ENCODE measurements at regions not wholly inside any gene's neighbourhood (a gene's known extent, or its start where the extent isn't known, plus 50 kb on each side); places are given as distances from the start of the nearest gene placed in this dataset.
A peak's percentile ranks its signal among the peaks of the same experiment; 100 is the strongest.

- no peak for TF ChIP-seq CTCF (IDR thresholded peaks at IDR 0.05; ENCODE audit: insufficient read depth in 1 of 2, low read depth in 1 of 2, low read length in 1 of 2, severe bottlenecking in 1 of 2, unreplicated experiment in 1 of 2)
- BruUV-seq (replicated peaks) = no TSS peak
- H3K4me3 ChIP-seq (ENCODE audit: low read depth, low read length) = no peak overlapping the region
- Mint-ChIP-seq H3K27me3 (ENCODE audit: insufficient read depth, unreplicated experiment) (no peaks in the 10 kb centered on the region), H3K4me3 (ENCODE audit: unreplicated experiment) (no peak overlapping the region), H3K27ac (ENCODE audit: unreplicated experiment) (no peak overlapping the region), H3K9me3 (ENCODE audit: unreplicated experiment) (no peaks in the 10 kb centered on the region), H3K36me3 (ENCODE audit: insufficient read depth, unreplicated experiment) (no peaks in the 10 kb centered on the region), H3K4me1 (ENCODE audit: low read depth, unreplicated experiment) (peaks cover 8% of the 10 kb centered on the region)
- no peaks in the 10 kb centered on the region for H3K9me3 ChIP-seq
- CTCF ChIA-PET = no interaction called here
- intact Hi-C loops (cut with micrococcal nuclease; ENCODE audit: unreplicated experiment) = no loop called here
- no peaks in the 10 kb centered on the region for H3K36me3 ChIP-seq (ENCODE audit: control insufficient read depth, insufficient read depth, low read length)
- H3K27me3 ChIP-seq (replicated peaks; ENCODE audit: control insufficient read depth, insufficient read depth, low read length) = no peaks in the 10 kb centered on the region
- peaks cover 18% of the 10 kb centered on the region for H3K4me1 ChIP-seq
- POLR2A ChIA-PET = no interaction called here
- DNase-seq = no peak
Measured at GRCh38 chr9:96064826-96065481, 189.5 kb downstream of the ERCC6L2 start.

- Mint-ChIP-seq H3K9me3 (ENCODE audit: unreplicated experiment) (no peaks in the 10 kb centered on the region), H3K4me3 (ENCODE audit: unreplicated experiment) (no peak overlapping the region), H3K36me3 (ENCODE audit: insufficient read depth, unreplicated experiment) (no peaks in the 10 kb centered on the region), H3K4me1 (ENCODE audit: low read depth, unreplicated experiment) (peaks cover 8% of the 10 kb centered on the region), H3K27ac (ENCODE audit: unreplicated experiment) (peak overlapping the region; percentile 36), H3K27me3 (ENCODE audit: insufficient read depth, unreplicated experiment) (no peaks in the 10 kb centered on the region)
- Histone ChIP-seq H3K27me3 (replicated peaks; ENCODE audit: control insufficient read depth, insufficient read depth, low read length) (no peaks in the 10 kb centered on the region), H3K36me3 (ENCODE audit: control insufficient read depth, insufficient read depth, low read length) (no peaks in the 10 kb centered on the region), H3K4me1 (peaks cover 18% of the 10 kb centered on the region), H3K9me3 (no peaks in the 10 kb centered on the region), H3K4me3 (ENCODE audit: low read depth, low read length) (no peak overlapping the region)
- intact Hi-C loops (cut with micrococcal nuclease; ENCODE audit: unreplicated experiment) = no loop called here
- DNase-seq = peak; percentile 55 to 74
- CTCF ChIA-PET = no interaction called here
- POLR2A ChIA-PET = no interaction called here
- no TSS peak for BruUV-seq (replicated peaks)
- TF ChIP-seq CTCF (IDR thresholded peaks at IDR 0.05; ENCODE audit: insufficient read depth in 1 of 2, low read depth in 1 of 2, low read length in 1 of 2, severe bottlenecking in 1 of 2, unreplicated experiment in 1 of 2) = no peak
Measured at GRCh38 chr9:96062854-96063253, 187.4 kb downstream of the ERCC6L2 start.

DNA sequence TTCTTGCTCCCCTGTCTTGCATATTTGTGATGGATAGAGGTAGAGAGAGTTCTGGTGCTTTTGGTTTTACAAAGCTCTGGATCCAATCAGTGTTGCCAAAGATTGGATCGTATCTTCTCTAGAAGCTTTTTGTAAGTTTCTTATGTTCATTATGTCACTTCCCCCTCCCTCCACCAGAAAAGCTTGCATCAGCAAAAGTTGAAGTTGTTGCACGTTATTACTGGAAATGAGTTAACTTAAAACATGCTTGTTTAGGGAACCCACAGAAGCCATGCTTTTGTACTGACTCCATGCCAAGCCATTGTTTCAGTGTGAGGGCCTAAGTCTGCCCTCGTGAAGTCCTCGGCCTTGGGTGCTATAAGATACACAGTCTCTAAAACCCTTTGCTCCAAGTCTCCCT lies 186.5 kb downstream of the ERCC6L2 start:
- no peak for TF ChIP-seq CTCF (IDR thresholded peaks at IDR 0.05; ENCODE audit: insufficient read depth in 1 of 2, low read depth in 1 of 2, low read length in 1 of 2, severe bottlenecking in 1 of 2, unreplicated experiment in 1 of 2)
- no peak overlapping the region for H3K27ac Mint-ChIP-seq (ENCODE audit: unreplicated experiment)
- H3K9me3 Mint-ChIP-seq (ENCODE audit: unreplicated experiment) = no peaks in the 10 kb centered on the region
- DNase-seq = no peak
- intact Hi-C loops (cut with micrococcal nuclease; ENCODE audit: unreplicated experiment) = no loop called here
- no peaks in the 10 kb centered on the region for H3K27me3 Mint-ChIP-seq (ENCODE audit: insufficient read depth, unreplicated experiment)
- peaks cover 8% of the 10 kb centered on the region for H3K4me1 Mint-ChIP-seq (ENCODE audit: low read depth, unreplicated experiment)
- Histone ChIP-seq H3K4me1 (peaks cover 18% of the 10 kb centered on the region), H3K36me3 (ENCODE audit: control insufficient read depth, insufficient read depth, low read length) (no peaks in the 10 kb centered on the region), H3K4me3 (ENCODE audit: low read depth, low read length) (no peak overlapping the region), H3K27me3 (replicated peaks; ENCODE audit: control insufficient read depth, insufficient read depth, low read length) (no peaks in the 10 kb centered on the region), H3K9me3 (no peaks in the 10 kb centered on the region)
- ChIA-PET POLR2A (no interaction called here), CTCF (no interaction called here)
- H3K4me3 Mint-ChIP-seq (ENCODE audit: unreplicated experiment) = no peak overlapping the region
- no TSS peak for BruUV-seq (replicated peaks)
- no peaks in the 10 kb centered on the region for H3K36me3 Mint-ChIP-seq (ENCODE audit: insufficient read depth, unreplicated experiment)

Data from Caco-2 (cell line).